ENCODE measurements at regions not wholly inside any gene's neighbourhood (a gene's known extent, or its start where the extent isn't known, plus 50 kb on each side); places are given as distances from the start of the nearest gene placed in this dataset.
"Not testable (repeated sequence)": the region's sequence is repeated elsewhere in the genome, so short reads cannot be mapped to it uniquely, and the experiment has no call there.

- DNase-seq = no peak
Measured at GRCh38 chr9:78438780-78439179, 141.9 kb downstream of the PSAT1 start.

- DNase-seq = peak; percentile 71
Measured at GRCh38 chr9:78439190-78439865, 142.4 kb downstream of the PSAT1 start.

- DNase-seq = no peak
Measured at GRCh38 chr9:78439866-78440830, 143.2 kb downstream of the PSAT1 start.

- no peak for DNase-seq
Measured at GRCh38 chr9:78441396-78441795, 144.5 kb downstream of the PSAT1 start.

- DNase-seq = no peak
Measured at GRCh38 chr9:78441822-78442431, 145.0 kb downstream of the PSAT1 start.

- not testable (repeated sequence) for DNase-seq
Measured at GRCh38 chr9:78442577-78442976, 145.7 kb downstream of the PSAT1 start.

- DNase-seq = no peak
Measured at GRCh38 chr9:78443946-78444345, 147.0 kb downstream of the PSAT1 start.

- no peak for DNase-seq
Measured at GRCh38 chr9:78448960-78449673, 152.2 kb downstream of the PSAT1 start.

GRCh38 chr9:78453450-78453849 lies 156.5 kb downstream of the PSAT1 start:
- no peak for DNase-seq

GRCh38 chr9:78462611-78463010 lies 165.7 kb downstream of the PSAT1 start:
- no peak for DNase-seq

- DNase-seq = no peak
Measured at GRCh38 chr9:78463750-78464149, 166.8 kb downstream of the PSAT1 start.

- DNase-seq = no peak
Measured at GRCh38 chr9:78468231-78468630, 171.3 kb downstream of the PSAT1 start.

GRCh38 chr9:78468974-78469576 lies 172.2 kb downstream of the PSAT1 start:
- no peak for DNase-seq

- no peak for DNase-seq
Measured at GRCh38 chr9:78470216-78470615, 173.3 kb downstream of the PSAT1 start.

- no peak for DNase-seq
Measured at GRCh38 chr9:78470741-78471140, 173.8 kb downstream of the PSAT1 start.

- no peak for DNase-seq
Measured at GRCh38 chr9:78472111-78472510, 175.2 kb downstream of the PSAT1 start.

GRCh38 chr9:78479441-78479840 lies 182.5 kb downstream of the PSAT1 start:
- DNase-seq = no peak

GRCh38 chr9:78486661-78487060 lies 189.7 kb downstream of the PSAT1 start:
- no peak for DNase-seq

- no peak for DNase-seq
Measured at GRCh38 chr9:78490231-78490630, 193.3 kb downstream of the PSAT1 start.

GRCh38 chr9:78491402-78491801 lies 194.5 kb downstream of the PSAT1 start:
- no peak for DNase-seq

GRCh38 chr9:78493166-78493742 lies 196.3 kb downstream of the PSAT1 start:
- DNase-seq = no peak

GRCh38 chr9:78502566-78502965 lies 205.6 kb downstream of the PSAT1 start:
- DNase-seq = no peak

Measured in RPMI8226 (cell line).